ENCODE measurements at regions not wholly inside any gene's neighbourhood (a gene's known extent, or its start where the extent isn't known, plus 50 kb on each side); places are given as distances from the start of the nearest gene placed in this dataset.

GRCh38 chr2:128623776-128624761, 305.4 kb upstream of the HS6ST1 start:
- DNase-seq = no peak

GRCh38 chr2:128624956-128625355, 306.3 kb upstream of the HS6ST1 start:
- DNase-seq = no peak

DNA sequence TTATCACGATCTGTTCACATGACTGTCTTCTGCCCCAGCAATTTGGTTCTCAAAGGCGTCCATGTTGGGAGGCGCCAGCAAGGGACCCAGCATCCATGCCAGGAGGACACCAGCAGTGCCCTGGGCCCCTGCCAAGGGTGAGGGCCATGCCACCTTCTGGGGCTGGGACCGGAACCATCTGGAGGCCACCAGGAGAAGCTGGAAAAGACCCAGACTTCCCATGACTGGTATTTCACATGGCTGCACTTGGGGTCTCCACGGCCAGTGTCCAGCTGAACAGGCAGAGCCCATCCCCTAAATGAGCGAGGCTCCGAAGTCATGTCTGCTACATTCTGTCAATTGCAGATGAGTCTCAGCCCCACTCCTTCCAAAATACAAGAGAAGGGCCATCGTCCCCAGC, 306.8 kb upstream of the HS6ST1 start:
- DNase-seq = no peak

- DNase-seq = no peak
These were observed 307.5 kb upstream of the HS6ST1 start for GRCh38 chr2:128625963-128626759.

- DNase-seq = no peak
These were observed 308.3 kb upstream of the HS6ST1 start for GRCh38 chr2:128626760-128627511.

DNA sequence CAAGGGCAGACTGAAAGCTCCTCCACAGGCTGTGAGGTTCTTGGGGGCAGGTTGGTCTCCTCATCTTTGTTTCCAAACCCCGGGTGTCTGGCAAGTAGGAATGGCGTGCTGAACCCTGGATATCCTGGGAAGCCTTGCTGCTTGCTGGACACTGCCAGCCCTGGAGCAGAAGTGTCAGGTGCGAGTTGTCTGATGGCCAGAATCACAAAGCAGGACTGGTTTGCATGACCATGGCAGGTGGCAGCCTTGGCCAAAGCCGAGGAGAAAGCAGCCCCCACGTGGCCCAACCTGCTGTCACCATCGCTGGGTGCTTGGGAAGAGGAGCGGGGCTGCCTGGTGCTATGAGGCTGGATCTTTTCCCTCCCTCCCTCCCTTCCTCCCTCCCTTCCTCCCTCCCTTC, 309.5 kb upstream of the HS6ST1 start:
- DNase-seq = no peak

DNA sequence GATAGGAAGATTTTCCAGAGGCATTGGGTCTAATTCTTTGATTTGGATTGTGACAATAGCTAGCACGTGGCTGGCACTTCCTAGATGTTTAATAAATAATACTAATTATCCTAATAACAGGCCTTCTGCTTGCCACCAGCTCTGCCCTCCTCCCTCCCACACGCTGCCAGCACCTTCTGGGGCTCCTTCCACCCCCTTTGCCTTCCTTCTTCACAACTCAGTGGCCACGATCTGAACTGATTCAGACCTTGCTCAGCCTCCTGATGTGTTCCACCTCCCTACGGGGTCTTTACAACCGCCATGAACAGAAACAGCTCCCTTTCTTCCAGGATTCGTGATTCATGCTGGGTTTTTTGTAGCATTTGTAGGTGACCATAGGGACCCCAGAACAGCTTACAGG, 310.3 kb upstream of the HS6ST1 start:
- DNase-seq = no peak

DNA sequence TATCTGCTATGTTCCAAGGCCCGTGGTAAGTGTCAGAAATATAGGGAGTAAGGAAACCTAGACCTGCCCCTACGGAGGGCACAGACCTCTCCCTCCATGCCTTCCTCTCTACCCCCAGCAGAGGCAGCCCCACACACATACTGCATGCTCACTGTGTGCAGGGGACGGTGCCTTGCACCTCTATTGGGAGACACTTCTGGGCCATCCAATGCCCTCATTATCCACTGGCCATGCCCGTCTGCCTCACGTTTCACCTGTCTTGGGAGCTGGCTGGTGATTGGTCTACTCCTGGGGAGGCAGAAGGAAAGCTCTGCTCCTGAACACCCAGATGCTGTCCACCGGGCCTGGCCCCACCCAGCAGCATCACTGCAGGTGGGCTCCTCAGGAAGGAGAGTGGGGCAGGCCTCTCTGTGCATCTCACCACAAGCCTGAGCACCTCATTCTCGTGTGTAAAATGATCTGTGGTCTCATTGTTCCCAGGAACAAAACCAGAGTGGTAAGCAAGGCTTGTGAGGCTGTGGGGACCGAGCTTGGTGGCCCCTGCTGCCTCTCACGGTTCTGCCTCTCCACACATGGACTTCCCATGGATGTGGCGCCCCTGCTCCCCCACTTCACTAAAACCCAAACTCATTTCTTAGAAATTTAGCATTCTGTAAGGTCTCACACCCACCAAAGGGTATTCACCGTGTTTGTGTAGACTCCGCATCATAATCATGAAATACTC, 312.5 kb upstream of the HS6ST1 start:
- DNase-seq = no peak

- DNase-seq = no peak
These were observed 313.2 kb upstream of the HS6ST1 start for GRCh38 chr2:128631698-128632500.

DNA sequence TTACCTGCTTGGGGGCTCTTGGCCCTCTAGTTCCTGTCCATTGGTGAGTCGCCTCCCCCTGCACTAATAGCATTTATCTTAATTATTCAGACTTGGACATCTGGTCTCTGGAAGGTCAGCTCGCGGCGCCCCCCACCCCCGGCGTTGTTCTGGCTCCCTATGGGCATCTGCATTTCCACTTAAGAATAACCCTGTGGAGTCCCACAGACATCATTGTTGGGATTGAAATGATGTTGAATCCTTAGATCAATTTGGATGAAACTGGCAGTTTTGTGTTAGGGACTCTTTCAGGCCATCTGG, 313.8 kb upstream of the HS6ST1 start:
- no peak for DNase-seq

DNA sequence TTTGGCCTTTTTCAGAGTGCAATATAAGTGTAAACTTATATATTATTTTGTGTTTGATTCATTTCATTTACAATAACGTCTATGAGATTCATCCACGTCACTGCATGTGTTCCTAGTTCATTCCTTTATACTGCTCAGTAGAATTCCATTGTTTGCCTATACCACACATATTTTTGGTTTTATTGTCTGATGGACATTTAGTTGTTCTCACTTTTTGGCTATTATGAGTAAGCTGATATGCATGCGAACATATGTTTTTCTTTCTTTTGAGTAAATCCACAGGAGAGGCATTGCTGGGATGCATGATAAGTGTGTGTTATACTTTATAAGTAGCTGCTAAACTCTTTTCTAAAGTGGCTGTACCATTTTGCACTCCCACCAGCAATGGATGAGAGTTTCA, 314.8 kb upstream of the HS6ST1 start:
- no peak for DNase-seq

- no peak for DNase-seq
These were observed 316.8 kb upstream of the HS6ST1 start for GRCh38 chr2:128635361-128635900.

- DNase-seq = no peak
These were observed 318.1 kb upstream of the HS6ST1 start for GRCh38 chr2:128636802-128637147.

DNA sequence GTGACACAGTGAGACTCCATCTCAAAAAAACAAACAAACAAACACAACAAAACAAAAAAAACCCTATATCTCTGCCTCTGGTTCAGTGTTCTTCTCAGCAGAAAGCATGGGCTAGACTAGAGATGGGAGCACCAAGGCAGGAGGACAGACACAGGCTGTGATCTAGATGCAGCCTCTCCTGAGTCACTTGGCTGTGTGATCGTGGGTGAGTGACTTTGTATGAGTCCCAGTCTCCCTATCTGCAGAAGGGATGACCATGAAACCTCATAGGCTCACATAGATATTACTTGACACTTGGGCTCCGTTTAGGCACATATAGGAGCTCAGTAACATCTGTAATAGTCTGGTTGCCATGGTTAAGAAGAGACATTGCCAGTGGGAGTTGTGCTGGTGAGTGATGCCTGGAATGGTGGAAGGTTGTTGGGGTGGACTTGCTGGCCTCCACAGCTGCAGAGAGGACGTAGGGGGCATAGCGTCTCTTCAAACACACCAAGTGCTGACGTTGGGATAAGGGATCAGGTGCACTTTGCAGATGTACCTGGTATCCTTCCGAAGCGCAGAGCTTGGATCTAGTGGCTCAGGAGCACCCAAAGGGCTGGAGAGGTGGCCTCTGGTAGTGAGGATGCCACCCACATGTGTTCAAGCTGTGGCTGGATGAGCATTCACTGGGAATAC, 318.9 kb upstream of the HS6ST1 start:
- DNase-seq = no peak

- no peak for DNase-seq
These were observed 319.9 kb upstream of the HS6ST1 start for GRCh38 chr2:128638341-128639119.

GRCh38 chr2:128639120-128639477, 320.4 kb upstream of the HS6ST1 start:
- no peak for DNase-seq

- DNase-seq = no peak
These were observed 321.0 kb upstream of the HS6ST1 start for GRCh38 chr2:128639693-128640092.

DNA sequence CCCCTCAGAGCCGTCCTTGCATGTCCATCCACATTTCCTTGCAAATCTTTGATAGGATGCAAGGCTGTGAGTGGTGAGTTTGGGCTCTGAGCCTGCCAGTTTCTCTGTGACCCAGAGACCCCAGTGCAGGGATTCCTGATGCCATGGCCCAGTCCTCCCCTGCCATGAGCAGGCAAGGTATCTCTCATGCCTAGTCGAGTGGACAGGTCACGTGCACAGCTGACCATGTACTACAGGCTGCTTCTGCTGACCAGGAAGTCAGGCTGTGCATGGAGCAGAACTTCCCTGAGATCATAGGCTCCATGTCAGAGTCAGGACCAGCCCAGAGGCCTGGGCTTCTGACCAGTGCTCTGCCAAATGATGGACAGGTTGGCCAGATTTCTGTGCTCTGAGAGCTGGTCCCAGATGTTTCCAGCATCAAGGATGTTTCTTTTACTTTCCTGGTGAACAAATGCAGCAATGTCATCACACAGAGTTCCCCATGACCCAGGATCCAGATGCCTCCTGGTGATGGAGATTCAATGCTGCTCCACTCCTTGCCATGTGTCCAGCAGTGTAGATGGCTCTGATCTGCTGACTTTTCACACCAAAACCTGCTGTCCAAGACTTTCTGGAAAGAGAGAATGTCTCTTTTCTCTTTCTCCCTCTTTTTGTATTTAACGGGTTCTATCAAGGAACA, 321.6 kb upstream of the HS6ST1 start:
- DNase-seq = no peak

GRCh38 chr2:128640845-128641360, 322.2 kb upstream of the HS6ST1 start:
- DNase-seq = no peak

All from activated CD4-positive, alpha-beta T cell treated with anti-CD3 and anti-CD28 coated beads, Interleukin-2, amount 50 U/mL, for 1 hour (primary cell).